ENCODE measurements at regions not wholly inside any gene's neighbourhood (a gene's known extent, or its start where the extent isn't known, plus 50 kb on each side); places are given as distances from the start of the nearest gene placed in this dataset.
"Not testable (repeated sequence)": the region's sequence is repeated elsewhere in the genome, so short reads cannot be mapped to it uniquely, and the experiment has no call there.

DNA sequence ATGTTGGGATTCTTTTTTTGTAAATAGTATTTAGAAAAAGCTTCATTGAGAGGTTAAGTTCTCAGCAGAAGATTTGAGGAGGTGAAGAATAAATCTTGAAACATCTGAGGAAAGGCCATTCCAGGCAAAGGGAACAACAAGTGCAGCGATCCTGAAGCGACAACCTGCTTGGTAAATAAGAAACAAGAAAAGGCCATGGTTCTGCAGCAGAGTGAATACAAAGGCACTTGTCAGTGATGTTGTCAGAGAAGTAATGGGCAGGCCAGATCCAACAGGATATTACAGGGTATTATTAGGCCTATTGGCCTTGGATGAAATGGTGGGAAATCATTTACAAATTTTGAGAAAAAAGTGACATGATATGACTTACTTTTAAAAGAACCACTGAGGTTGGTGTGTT lies 960.0 kb downstream of the PLA2G4A start:
- in situ Hi-C loops (cut with HindIII; ENCODE audit: low sequenced_read_pairs), result no loop called here

DNA sequence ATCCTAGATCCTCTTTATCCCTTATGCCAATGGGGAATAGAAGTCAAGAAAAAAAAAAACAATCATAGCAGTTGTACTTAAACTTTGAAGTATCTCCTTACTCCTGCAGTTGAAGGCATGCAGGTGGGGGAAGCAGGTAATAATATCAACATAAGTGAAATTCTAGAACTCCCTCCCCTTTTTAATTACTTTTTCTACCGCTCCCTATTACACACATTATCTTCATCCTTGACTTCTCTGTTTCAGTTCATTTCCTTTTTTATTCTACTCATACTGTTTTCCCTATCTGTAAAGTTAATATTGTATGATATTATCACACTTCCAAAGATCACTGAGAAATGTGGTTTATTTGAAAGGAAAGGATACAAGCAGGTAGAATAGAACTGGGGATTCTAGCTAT lies 962.0 kb downstream of the PLA2G4A start:
- in situ Hi-C loops (cut with HindIII; ENCODE audit: low sequenced_read_pairs), result no loop called here

DNA sequence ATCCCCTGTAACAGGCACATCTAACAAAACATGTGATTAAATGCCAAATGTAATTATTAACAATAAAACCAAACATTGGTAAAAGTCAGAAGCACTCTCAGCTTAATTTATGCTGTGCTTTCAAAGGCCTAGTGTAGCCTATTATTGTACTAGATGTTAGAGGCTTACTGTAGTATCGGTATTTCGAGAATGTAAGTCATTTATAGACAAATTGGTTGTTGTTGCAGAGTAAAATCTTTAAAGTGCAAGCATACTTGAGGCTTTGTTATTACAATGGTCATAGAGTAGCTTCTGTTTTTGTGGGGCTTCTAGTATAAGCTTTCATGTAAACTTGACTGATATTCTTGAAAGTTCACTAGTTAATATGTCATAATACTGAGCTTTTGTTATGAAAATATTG lies 965.8 kb downstream of the PLA2G4A start:
- in situ Hi-C loops (cut with HindIII; ENCODE audit: low sequenced_read_pairs), result no loop called here

DNA sequence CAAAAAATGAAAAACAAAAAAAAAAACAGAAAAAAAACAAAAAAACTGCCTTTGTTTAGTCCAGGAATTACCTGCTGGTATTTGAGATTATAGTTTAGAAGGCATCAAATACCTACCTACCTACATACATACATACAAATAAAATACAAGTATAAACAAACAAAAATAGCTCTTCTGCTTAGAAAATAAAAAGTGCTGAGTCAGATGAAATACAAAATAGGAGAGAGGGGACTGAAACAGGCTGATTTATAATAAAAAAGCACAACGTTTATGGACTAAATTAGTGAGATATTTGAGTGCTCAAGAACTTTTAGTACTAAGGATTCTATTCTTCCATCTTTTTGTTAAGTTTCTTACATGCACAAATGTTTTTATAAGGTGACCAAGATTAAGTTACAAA lies 980.8 kb downstream of the PLA2G4A start:
- in situ Hi-C loops (cut with HindIII; ENCODE audit: low sequenced_read_pairs), result no loop called here

DNA sequence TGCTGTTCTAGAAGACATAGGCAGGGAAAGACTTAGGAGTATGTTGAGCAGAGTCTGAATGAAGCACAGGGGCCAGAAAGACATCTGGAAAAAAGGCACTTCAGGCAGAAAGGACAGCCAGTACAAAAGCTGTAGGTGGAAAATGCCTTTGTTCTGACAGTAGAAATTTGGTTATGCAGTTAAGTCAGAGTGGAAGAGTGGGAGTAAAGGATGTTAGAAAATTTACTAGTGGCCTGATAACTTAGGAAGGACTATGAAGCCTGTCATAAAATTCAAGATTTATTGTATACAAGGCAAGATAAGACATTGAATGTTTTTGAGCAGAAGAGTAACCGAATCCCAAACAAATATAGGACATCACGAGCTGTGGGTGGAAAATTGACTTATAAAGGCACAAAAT lies 987.9 kb downstream of the PLA2G4A start:
- in situ Hi-C loops (cut with HindIII; ENCODE audit: low sequenced_read_pairs), result no loop called here

DNA sequence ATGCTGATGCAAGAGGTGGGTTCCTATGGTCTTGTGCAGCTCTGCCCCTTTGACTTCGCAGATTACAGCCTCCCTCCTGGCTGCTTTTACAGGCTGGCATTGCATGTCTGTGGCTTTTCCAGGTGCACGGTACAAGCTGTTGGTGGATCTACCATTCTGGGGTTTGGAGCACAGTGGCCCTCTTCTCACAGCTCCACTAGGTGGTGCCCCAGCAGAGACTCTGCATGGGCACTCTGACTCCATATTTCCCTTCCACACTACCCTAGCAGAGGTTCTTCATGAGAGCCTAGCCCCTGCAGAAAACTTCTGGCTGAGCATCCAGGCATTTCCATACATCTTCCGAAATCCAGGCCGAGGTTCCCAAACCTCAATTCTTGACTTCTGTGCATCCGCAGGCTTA lies 989.0 kb downstream of the PLA2G4A start:
- in situ Hi-C loops (cut with HindIII; ENCODE audit: low sequenced_read_pairs), result no loop called here

DNA sequence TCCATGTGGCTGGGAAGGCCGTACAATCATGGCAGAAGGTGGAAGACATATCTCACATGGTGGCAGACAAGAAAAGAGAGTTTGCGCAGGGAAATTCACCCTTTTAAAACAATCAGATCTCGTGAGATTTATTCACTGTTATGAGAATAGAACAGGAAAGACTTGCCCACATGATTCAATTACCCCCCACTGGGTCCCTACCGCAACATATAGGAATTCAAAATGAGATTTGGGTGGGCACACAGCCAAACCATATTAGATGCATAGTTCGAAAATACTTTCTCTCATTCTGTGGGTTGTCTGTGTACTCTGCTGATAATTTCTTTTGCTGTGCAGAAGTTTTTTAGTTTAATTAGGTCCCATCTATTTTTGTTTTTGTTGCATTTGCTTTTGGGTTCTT lies 990.3 kb downstream of the PLA2G4A start:
- in situ Hi-C loops (cut with HindIII; ENCODE audit: low sequenced_read_pairs), result no loop called here

DNA sequence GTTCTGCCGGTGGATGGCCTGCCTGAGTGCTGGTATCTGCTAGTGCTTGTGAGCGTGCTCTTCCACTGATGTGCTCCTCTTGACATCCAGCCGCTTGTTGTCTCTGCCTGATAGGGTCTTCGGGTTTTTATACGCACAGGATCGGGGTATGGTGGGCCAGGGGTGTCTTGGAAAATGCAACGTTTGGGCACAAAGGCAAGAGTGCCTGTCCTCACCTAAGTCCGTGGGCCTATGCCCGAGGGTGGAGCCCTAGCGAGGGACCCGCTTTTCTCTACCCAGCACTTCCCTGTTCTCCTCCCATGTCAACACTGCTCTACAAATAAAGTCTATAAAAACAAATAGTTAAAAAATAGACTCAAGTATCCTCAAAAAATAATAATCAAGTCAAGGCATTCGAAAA lies 1007.8 kb downstream of the PLA2G4A start:
- in situ Hi-C loops (cut with HindIII; ENCODE audit: low sequenced_read_pairs), result no loop called here

DNA sequence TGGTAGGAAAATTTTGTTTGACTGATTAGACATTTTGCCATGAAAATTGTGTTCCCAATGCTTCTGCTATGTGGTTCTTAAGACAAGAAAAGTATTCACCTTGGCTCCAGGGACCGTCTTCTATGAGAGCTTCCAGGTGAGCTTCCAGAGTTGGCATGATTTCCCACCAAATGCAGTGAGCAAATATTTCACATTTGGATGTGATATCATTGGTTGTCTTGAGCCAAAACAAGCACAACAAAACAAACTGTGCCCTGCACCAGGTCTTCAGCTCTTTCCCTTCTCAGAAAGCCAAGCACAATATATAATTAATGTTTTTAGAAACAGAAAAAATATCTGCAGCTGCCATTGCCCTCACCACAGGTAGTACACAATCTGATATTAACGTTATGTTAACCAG lies 1009.0 kb downstream of the PLA2G4A start:
- in situ Hi-C loops (cut with HindIII; ENCODE audit: low sequenced_read_pairs), result no loop called here

DNA sequence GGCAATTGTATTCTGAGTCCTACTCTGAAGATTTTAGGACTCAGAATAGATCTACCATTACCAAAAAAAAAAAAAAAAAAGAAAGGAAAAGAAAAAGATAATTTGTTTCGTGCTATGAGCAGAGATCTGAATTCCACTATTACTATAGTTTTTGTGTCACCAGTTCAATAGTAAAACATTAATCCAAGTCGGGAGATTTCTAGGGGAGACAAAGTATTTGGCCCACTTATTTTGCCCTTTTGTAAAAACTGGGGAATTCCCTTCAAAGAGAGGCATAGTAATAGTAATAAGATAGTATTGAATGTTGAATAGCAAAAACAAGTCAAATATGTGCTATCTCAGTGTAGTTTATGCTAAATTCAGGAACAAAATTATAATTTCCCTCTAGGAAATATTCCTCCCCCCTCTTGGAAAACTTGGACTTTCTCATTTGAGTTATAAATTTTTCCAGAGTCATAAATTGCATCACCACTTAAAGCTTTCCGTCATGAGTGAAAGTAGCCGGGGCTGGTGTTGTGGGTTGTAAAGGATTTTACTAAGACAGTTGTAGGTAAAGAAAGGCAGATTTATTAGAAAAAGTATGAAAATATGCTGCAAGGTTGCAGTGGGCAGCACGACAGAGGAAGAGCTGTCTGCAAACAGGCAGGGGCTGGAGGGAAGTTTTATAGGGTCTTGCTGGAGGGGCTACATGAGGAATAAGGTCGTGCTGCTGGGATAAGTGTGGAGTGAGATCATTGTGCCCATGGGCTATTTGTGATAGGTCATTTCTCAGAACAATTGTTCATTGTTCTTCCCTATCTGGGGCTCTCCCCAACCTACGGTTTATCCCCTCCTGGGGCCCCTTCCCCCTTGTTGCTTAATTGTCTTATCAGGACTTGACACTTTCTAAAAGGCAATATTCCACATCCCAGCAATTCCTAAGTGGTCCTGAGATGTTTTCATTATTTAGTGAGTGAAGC lies 1009.9 kb downstream of the PLA2G4A start:
- in situ Hi-C loops (cut with HindIII; ENCODE audit: low sequenced_read_pairs), result no loop called here

DNA sequence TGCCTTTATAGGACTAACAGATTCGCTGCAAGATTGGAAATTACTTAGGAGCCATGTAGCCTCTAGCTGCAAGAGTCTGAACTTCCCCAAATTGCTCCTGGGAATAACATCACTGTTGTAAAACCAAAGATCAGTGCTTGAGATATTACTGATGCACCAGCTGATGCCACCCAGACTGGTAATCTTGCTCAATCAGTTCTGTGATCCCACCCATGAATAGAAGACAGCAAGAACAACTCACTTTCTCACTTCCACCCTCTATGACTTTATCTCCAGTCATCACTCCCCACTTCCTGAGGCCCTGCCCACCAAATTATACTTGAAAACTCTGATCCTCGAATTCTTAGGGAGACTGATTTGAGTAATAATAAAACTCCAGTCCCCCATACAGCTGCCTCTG lies 1011.1 kb downstream of the PLA2G4A start:
- in situ Hi-C loops (cut with HindIII; ENCODE audit: low sequenced_read_pairs), result no loop called here

DNA sequence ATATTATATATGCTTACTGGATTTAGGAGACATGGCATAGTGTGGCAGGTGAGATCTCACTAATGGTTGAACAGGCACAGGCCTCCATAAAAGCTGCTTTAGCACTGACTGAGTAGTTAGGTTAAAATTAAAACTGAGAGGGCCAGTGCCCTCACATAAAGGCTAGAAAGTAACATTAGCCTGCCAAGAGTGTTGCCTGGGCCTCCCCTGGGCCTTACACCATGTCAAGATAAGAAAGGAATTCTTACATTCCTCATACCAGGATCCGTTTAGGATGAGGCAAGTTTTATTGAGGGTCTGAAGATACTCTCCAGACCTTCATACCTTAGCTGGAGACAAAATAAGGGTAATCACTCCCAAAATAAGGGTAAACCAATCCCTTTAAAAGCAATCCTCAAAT lies 1011.8 kb downstream of the PLA2G4A start:
- in situ Hi-C loops (cut with HindIII; ENCODE audit: low sequenced_read_pairs), result no loop called here

DNA sequence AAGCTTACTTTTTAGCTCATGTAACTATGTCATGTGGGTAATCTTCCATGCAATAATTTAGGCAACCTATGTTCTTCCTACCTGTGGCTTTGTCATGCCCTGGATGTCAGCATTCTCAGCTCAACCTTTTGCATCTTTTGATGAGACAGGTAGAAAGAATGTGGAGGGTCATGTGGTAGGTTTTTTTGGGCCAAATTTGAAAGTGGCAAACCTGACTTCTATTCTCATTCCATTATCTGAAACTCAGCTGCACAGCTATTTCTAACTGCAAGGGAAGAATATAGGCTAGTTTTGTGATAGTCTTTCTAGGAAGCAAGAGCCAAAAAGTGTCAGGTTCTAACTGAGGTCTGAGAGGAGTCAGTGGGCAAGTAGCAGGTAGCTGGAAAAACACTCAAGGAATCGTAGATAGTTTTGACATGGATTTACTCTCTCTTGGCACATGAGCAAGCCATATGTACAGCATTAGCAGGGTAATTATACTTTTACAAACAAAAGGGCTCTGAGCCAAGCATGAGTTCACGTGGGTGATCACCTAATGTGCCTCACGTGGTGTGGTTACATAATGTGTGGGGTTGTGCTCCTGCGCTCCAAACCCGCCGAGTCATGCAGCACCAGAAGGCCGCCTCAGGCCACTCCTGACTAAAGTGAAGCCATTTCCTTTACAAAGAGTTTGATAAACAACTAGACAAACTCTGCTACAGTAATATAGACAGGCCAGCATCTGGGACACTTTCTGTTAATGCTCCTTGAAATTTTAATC lies 1013.8 kb downstream of the PLA2G4A start:
- in situ Hi-C loops (cut with HindIII; ENCODE audit: low sequenced_read_pairs), result no loop called here

DNA sequence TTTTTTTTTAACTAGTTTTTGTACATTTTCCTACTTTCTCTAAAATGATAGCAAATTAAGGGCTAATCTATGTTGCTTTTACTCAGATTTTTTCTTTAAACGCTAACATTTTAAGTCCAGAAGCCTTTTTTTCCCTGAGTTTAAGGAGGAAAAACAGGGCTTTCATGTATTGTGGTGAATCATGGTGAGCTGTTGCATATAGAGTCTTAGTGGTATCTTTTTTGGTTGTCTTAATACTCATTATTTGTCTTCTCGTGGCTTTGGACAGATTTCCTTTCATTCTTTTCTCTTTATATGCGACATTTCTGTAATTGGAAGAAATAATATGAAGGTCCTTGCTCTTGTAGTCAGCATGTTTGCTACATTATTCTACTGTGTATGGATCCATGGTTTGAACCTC lies 1015.6 kb downstream of the PLA2G4A start:
- in situ Hi-C loops (cut with HindIII; ENCODE audit: low sequenced_read_pairs), result no loop called here

DNA sequence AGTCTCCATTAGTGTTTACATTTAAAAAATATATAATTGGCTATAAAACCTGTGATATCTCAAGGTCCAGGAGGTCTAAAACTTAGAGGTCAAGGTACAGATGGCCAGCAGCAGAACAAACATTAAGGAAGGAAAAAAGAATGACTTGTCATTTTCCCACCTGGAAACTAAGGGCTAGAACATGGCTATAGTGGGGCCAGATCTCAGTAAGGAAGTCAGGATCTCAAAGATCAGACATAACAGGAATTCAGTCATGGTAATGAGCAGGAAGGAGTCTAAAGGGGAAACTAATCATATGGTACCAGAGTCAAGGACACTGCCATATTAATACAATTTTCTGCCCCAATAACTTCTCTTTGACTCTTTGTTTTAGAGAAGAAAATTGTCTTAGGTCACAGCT lies 1018.8 kb downstream of the PLA2G4A start:
- in situ Hi-C loops (cut with HindIII; ENCODE audit: low sequenced_read_pairs), result no loop called here

DNA sequence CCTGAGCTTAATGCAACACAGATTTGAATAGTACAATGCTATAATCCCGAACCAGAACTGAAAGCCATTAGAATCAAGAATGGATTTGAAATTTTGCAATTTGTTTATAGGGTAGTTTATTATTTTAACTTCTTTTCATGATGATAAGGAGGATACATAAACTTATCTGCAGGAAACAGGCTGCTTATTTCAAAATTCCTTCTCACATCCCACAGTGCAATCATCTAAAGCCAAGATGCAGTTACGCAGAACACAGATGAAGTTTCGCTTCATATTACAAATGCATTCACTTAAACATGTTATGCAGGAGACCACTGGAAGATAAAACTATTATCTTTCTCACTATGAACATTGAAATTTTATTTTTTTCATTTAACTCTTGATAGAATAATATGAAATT lies 1019.6 kb downstream of the PLA2G4A start:
- in situ Hi-C loops (cut with HindIII; ENCODE audit: low sequenced_read_pairs), result no loop called here

DNA sequence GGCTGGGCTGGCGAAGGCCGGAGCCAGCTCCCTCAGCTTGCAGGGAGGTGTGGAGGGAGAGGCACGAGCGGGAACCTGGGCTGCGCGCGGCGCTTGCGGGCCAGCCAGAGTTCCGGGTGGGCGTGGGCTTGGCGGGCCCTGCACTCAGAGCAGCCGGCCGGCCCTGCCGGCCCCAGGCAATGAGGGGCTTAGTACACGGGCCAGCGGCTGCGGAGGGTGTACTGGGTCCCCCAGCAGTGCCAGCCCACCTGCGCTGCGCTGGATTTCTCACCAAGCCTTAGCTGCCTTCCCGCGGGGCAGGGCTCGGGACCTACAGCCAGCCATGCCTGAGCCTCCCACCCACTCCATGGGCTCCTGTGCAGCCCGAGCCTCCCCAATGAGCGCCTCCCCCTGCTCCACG lies 1021.4 kb downstream of the PLA2G4A start:
- in situ Hi-C loops (cut with HindIII; ENCODE audit: low sequenced_read_pairs), result not testable (repeated sequence)

DNA sequence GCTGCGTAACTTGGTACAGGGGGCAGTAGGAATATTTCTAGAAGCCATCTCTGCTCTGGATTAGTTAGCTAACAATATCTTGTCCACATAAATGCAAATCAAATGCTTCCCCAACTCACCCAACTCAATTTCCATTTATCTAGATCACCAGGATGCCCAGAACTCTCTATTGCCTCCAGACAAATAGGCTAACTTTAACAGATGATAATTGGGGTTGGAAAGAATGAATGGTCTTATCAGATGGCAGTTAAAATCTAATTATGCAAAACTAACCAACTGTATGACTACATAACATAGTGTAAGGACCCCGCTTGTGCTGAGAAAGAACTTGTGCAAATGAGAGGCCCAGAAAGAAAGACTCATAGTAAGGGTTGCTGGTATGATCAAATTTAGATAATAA lies 1024.8 kb downstream of the PLA2G4A start:
- in situ Hi-C loops (cut with HindIII; ENCODE audit: low sequenced_read_pairs), result no loop called here

DNA sequence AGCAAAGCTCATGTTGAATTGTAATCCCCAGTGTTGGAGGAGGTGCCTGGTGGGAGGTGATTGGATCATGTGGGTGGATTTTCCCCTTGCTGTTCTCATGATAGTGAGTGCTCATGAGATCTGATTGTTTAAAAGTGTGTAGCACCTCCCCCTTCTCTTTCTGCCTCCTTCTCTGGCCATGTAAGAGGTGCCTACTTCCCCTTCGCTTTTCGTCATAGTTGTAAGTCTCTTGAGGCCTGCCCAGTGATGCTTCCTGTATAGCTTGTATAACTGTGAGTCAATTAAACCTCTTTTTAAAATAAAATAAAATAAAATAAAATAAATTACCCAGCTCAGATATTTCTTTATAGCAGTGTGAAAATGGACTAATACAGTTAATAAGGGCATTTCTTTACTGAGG lies 1025.7 kb downstream of the PLA2G4A start:
- in situ Hi-C loops (cut with HindIII; ENCODE audit: low sequenced_read_pairs), result no loop called here

DNA sequence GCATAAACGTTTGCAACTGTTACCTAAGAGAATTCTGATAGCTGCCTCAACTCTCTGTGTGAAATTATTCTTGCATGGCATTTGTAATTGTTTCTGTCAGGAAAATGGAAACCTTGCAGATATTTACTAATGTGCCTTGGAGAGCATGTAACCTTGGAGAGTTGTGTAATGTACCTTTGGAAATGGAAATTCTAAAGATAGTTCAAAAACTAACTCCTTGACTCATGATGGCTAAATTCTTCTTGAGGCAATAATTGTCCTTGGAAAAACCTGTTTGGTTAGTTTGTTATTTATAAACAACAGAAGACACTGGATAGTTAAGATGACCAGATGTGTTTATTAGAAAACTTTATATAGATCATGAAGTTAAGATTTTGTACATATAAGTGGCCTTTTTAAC lies 1033.8 kb downstream of the PLA2G4A start:
- in situ Hi-C loops (cut with HindIII; ENCODE audit: low sequenced_read_pairs), result no loop called here

DNA sequence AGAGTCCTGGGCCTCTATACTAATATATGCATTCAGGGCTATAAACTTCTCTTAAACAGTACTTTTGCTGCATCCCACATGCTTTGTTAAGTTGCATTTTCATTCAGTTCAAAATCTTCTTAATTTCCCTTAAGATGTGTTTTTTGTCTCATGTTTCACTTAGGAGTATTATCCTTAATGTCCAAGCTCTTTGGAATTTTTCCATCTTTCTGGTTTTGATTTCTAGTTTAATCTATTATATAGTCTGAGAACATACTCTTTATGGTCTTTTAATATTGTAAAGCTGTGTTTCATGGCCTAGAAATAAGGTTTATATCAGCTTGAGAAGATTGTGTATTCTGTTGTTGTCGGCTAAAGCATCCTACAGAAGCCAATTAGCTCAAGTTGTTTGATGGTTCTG lies 1041.8 kb downstream of the PLA2G4A start:
- in situ Hi-C loops (cut with HindIII; ENCODE audit: low sequenced_read_pairs), result no loop called here

DNA sequence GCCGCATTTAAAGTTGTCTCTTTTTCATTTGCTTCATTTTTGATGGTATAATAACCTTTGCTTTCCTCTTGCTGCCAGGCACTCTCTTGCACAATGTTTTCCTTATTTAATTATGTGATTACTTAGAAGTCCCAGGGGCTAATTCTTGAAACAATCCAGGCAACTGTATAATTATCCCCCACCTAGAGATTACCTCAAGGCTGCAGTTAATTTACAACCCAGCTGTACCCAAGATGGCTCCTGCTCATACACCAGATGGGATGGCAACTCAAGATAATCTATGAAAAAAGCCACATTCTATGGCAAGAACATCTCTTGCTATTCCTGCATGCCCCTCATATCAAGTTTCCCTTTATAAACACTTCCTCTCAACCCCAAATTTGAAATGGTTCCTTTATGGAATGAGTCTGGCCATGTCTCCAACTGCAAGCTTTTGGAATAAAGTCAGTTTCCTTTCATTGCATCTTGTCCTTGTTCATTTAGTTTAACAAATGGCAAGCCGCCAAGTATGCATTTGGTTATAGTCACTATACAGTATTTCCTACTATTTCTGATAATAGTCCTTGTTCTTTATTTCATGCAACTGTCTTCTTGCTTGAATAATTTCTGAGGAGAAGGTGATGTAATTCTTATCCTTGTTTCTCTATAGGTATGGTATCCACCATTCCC lies 1042.6 kb downstream of the PLA2G4A start:
- in situ Hi-C loops (cut with HindIII; ENCODE audit: low sequenced_read_pairs), result no loop called here

All from DLD1 (cell line).